WTC11 (cell line): ENCODE measurements at regions not wholly inside any gene's neighbourhood (a gene's known extent, or its start where the extent isn't known, plus 50 kb on each side); places are given as distances from the start of the nearest gene placed in this dataset.

Experiments used
- ATAC-seq: fragments of 200-7000 bp; cut with Tn5 transposase; 2 replicates; pipeline ENCODE4 v1.10.0; 2021; ENCODE audit warnings: mild to moderate bottlenecking, moderate library complexity
- CTCF ChIA-PET: fragments of 300-600 bp; sonication (Branson Sonifier 250); formaldehyde crosslinking; loops from one replicate; lab custom pipeline; 2021; ENCODE audit warnings: antibody characterized with exemption; lab: Charles Lee
- POLR2A ChIA-PET: fragments of 350-600 bp; sonication (Branson Sonifier 250); formaldehyde crosslinking; loops from one replicate; lab custom pipeline; 2021; ENCODE audit warnings: antibody characterized with exemption; lab: Charles Lee
- DNase-seq: peaks from one replicate; pipeline ENCODE4 v3.0.0; 2021; ENCODE audit warnings: low spot score
- H3K27ac Mint-ChIP-seq: 2 replicates; pipeline ENCODE4 v1.8.0; 2021; ENCODE audit warnings: mixed read lengths
- H3K27me3 Mint-ChIP-seq: 2 replicates; pipeline ENCODE4 v1.8.0; 2021; ENCODE audit warnings: low read depth, mild to moderate bottlenecking, moderate library complexity, mixed read lengths
- H3K36me3 Mint-ChIP-seq: 2 replicates; pipeline ENCODE4 v1.8.0; 2021; ENCODE audit warnings: mixed read lengths
- H3K4me1 Mint-ChIP-seq: 2 replicates; pipeline ENCODE4 v1.8.0; 2022; ENCODE audit warnings: mixed read lengths
- H3K4me3 Mint-ChIP-seq: 2 replicates; pipeline ENCODE4 v1.8.0; 2021; ENCODE audit warnings: mild to moderate bottlenecking, moderate library complexity, mixed read lengths
- H3K9me3 Mint-ChIP-seq: 2 replicates; pipeline ENCODE4 v1.8.0; 2021; ENCODE audit warnings: mixed read lengths
- ATF1 ChIP-seq: sonication (generic); formaldehyde crosslinking; IDR thresholded peaks from 2 replicates; pipeline ENCODE4 v1.8.1; 2023; ENCODE audit warnings: mild to moderate bottlenecking, moderate library complexity, missing genetic modification reagents
- ATF6 ChIP-seq: sonication (generic); formaldehyde crosslinking; IDR thresholded peaks from 2 replicates; pipeline ENCODE4 v1.8.1; 2023; ENCODE audit warnings: mild to moderate bottlenecking, missing genetic modification reagents
- CREB1 ChIP-seq: sonication (generic); formaldehyde crosslinking; IDR thresholded peaks from 2 replicates; pipeline ENCODE4 v1.8.0; 2023; ENCODE audit warnings: mild to moderate bottlenecking, missing genetic modification reagents
- CREM ChIP-seq: sonication (generic); formaldehyde crosslinking; IDR thresholded peaks from 2 replicates; pipeline ENCODE4 v1.8.1; 2022; ENCODE audit warnings: mild to moderate bottlenecking, missing genetic modification reagents, moderate library complexity
- FOXK1 ChIP-seq: sonication (generic); formaldehyde crosslinking; IDR thresholded peaks from 2 replicates; pipeline ENCODE4 v1.8.0; 2022; ENCODE audit warnings: mild to moderate bottlenecking, moderate library complexity, missing genetic modification reagents
- JAZF1 ChIP-seq: fragments of 250-450 bp; sonication (Bioruptor Pico); IDR thresholded peaks from 2 replicates; pipeline ENCODE4 v1.9.0; 2021; ENCODE audit warnings: moderate library complexity, mild to moderate bottlenecking, inconsistent platforms
- JUN ChIP-seq: sonication (generic); formaldehyde crosslinking; IDR thresholded peaks from 2 replicates; pipeline ENCODE4 v1.8.0; 2023; ENCODE audit warnings: mild to moderate bottlenecking, missing genetic modification reagents
- KAT7 ChIP-seq: sonication (generic); formaldehyde crosslinking; IDR thresholded peaks from 2 replicates; pipeline ENCODE4 v1.8.1; 2023; ENCODE audit warnings: missing genetic modification reagents, mild to moderate bottlenecking, borderline replicate concordance
- MAX ChIP-seq: sonication (generic); formaldehyde crosslinking; IDR thresholded peaks from 2 replicates; pipeline ENCODE4 v1.8.0; 2022; ENCODE audit warnings: mild to moderate bottlenecking, missing genetic modification reagents
- MYBL2 ChIP-seq: sonication (generic); formaldehyde crosslinking; IDR thresholded peaks from 2 replicates; pipeline ENCODE4 v1.8.1; 2023; ENCODE audit warnings: mild to moderate bottlenecking, moderate library complexity, missing genetic modification reagents
- OVOL2 ChIP-seq: fragments of 250-450 bp; sonication (Bioruptor Pico); IDR thresholded peaks from 2 replicates; pipeline ENCODE4 v1.9.0; 2021; ENCODE audit warnings: mild to moderate bottlenecking, borderline replicate concordance
- PRDM15 ChIP-seq: sonication (generic); formaldehyde crosslinking; IDR thresholded peaks from 2 replicates; pipeline ENCODE4 v1.8.0; 2022; ENCODE audit warnings: missing genetic modification reagents
- SMAD3 ChIP-seq: sonication (generic); formaldehyde crosslinking; IDR thresholded peaks from 2 replicates; pipeline ENCODE4 v1.8.0; 2022; ENCODE audit warnings: missing genetic modification reagents, mild to moderate bottlenecking, borderline replicate concordance
- SP1 ChIP-seq: sonication (generic); formaldehyde crosslinking; conservative IDR thresholded peaks from 2 replicates; pipeline ENCODE4 v1.8.1; 2022; ENCODE audit warnings: missing genetic modification reagents
- TEAD4 ChIP-seq: sonication (generic); formaldehyde crosslinking; IDR thresholded peaks from 2 replicates; pipeline ENCODE4 v1.8.0; 2022; ENCODE audit warnings: mild to moderate bottlenecking, missing genetic modification reagents
- ZBTB21 ChIP-seq: sonication (generic); formaldehyde crosslinking; IDR thresholded peaks from 2 replicates; pipeline ENCODE4 v1.8.1; 2023; ENCODE audit warnings: mild to moderate bottlenecking, missing genetic modification reagents, borderline replicate concordance
- ZNF121 ChIP-seq: sonication (generic); formaldehyde crosslinking; IDR thresholded peaks from 2 replicates; pipeline ENCODE4 v1.8.0; 2023; ENCODE audit warnings: missing genetic modification reagents
- ZNF219 ChIP-seq: sonication (generic); formaldehyde crosslinking; IDR thresholded peaks from 2 replicates; pipeline ENCODE4 v1.8.0; 2023; ENCODE audit warnings: missing genetic modification reagents, mild to moderate bottlenecking, borderline replicate concordance
- ZNF263 ChIP-seq: sonication (generic); formaldehyde crosslinking; IDR thresholded peaks from 2 replicates; pipeline ENCODE4 v1.8.1; 2022; ENCODE audit warnings: low read depth, mild to moderate bottlenecking, moderate library complexity, missing genetic modification reagents
- ZNF423 ChIP-seq: fragments of 250-450 bp; sonication (Bioruptor Pico); IDR thresholded peaks from 2 replicates; pipeline ENCODE4 v2.1.2; 2022; ENCODE audit warnings: mild to moderate bottlenecking, moderate library complexity
- ZNF671 ChIP-seq: fragments of 250-450 bp; sonication (Bioruptor Pico); IDR thresholded peaks from 2 replicates; pipeline ENCODE4 v1.8.0; 2021; ENCODE audit warnings: mild to moderate bottlenecking
- ZSCAN18 ChIP-seq: fragments of 250-450 bp; sonication (Bioruptor Pico); IDR thresholded peaks from 2 replicates; pipeline ENCODE4 v2.1.2; 2022; ENCODE audit warnings: mild to moderate bottlenecking, moderate library complexity
- TF ChIP-seq, protein P1 (sequence below): sonication (generic); formaldehyde crosslinking; IDR thresholded peaks from 2 replicates; pipeline ENCODE4 v1.8.0; 2022; ENCODE audit warnings: mild to moderate bottlenecking, missing genetic modification reagents
- TF ChIP-seq, protein P2 (sequence below): sonication (generic); formaldehyde crosslinking; IDR thresholded peaks from 2 replicates; pipeline ENCODE4 v1.8.1; 2022; ENCODE audit warnings: mild to moderate bottlenecking, moderate library complexity, missing genetic modification reagents
- TF ChIP-seq, protein P3 (sequence below): sonication (generic); formaldehyde crosslinking; IDR thresholded peaks from 2 replicates; pipeline ENCODE4 v1.8.0; 2022; ENCODE audit warnings: mild to moderate bottlenecking, missing genetic modification reagents
- TF ChIP-seq, protein P4 (sequence below): sonication (generic); formaldehyde crosslinking; IDR thresholded peaks from 2 replicates; pipeline ENCODE4 v1.8.0; 2023; ENCODE audit warnings: missing genetic modification reagents

DNA sequence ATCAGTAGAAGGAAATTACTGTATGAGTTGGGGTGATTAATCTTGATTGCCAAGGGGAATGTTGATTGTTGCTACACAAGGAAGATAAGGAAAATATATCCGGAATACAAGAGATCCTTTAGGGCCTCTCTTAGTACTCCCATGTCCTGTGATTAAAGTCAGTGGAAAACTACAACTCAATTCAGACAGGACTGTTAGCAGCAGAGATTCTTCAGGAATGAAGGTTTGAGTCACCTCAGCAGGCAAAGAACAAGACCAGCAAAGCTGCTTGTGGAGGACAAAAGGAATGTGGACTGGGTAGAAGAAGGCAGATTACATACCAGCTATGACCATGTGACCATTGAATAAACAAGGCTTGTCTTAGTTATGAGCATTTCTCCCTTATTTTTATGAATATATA is 478.2 kb downstream of the BUD13 start (continued):
- TF ChIP-seq, protein P1, sequence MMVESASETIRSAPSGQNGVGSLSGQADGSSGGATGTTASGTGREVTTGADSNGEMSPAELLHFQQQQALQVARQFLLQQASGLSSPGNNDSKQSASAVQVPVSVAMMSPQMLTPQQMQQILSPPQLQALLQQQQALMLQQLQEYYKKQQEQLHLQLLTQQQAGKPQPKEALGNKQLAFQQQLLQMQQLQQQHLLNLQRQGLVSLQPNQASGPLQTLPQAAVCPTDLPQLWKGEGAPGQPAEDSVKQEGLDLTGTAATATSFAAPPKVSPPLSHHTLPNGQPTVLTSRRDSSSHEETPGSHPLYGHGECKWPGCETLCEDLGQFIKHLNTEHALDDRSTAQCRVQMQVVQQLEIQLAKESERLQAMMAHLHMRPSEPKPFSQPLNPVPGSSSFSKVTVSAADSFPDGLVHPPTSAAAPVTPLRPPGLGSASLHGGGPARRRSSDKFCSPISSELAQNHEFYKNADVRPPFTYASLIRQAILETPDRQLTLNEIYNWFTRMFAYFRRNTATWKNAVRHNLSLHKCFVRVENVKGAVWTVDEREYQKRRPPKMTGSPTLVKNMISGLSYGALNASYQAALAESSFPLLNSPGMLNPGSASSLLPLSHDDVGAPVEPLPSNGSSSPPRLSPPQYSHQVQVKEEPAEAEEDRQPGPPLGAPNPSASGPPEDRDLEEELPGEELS (CRISPR knock-in tag): no peak
- no peak for TF ChIP-seq JUN (CRISPR knock-in tag)
- no peak for TF ChIP-seq ZNF671 (CRISPR knock-in tag)
- TF ChIP-seq MYBL2 (CRISPR knock-in tag): no peak
- TF ChIP-seq TEAD4: no peak
- TF ChIP-seq OVOL2: no peak
- no peak for TF ChIP-seq ATF1 (CRISPR knock-in tag)
- no peak for TF ChIP-seq FOXK1 (CRISPR knock-in tag)
- TF ChIP-seq, protein P2, sequence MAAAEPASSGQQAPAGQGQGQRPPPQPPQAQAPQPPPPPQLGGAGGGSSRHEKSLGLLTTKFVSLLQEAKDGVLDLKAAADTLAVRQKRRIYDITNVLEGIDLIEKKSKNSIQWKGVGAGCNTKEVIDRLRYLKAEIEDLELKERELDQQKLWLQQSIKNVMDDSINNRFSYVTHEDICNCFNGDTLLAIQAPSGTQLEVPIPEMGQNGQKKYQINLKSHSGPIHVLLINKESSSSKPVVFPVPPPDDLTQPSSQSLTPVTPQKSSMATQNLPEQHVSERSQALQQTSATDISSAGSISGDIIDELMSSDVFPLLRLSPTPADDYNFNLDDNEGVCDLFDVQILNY (CRISPR knock-in tag): no peak

- DNase-seq (no peak), ATAC-seq (no peak)
- ChIA-PET CTCF (no interaction called here), POLR2A (no interaction called here)
- H3K27me3 Mint-ChIP-seq: no peaks in the 10 kb centered on the region; the same call in 1 of the 2 replicates
- H3K36me3 Mint-ChIP-seq: peaks cover 22% of the 10 kb centered on the region
- no peaks in the 10 kb centered on the region for H3K4me1 Mint-ChIP-seq
- TF ChIP-seq CREM (CRISPR knock-in tag) (no peak), PRDM15 (CRISPR knock-in tag) (no peak), CREB1 (CRISPR knock-in tag) (no peak), SP1 (CRISPR knock-in tag) (no peak), KAT7 (no peak), ZNF263 (CRISPR knock-in tag) (no peak), ZNF121 (CRISPR knock-in tag) (no peak), ZSCAN18 (CRISPR knock-in tag) (no peak), SMAD3 (no peak), OVOL2 (no peak), MAX (CRISPR knock-in tag) (no peak), MYBL2 (CRISPR knock-in tag) (no peak), JAZF1 (no peak), ZNF423 (no peak), ATF6 (CRISPR knock-in tag) (no peak), ZBTB21 (CRISPR knock-in tag) (no peak), ZNF219 (CRISPR knock-in tag) (no peak)
- TF ChIP-seq, protein P3, sequence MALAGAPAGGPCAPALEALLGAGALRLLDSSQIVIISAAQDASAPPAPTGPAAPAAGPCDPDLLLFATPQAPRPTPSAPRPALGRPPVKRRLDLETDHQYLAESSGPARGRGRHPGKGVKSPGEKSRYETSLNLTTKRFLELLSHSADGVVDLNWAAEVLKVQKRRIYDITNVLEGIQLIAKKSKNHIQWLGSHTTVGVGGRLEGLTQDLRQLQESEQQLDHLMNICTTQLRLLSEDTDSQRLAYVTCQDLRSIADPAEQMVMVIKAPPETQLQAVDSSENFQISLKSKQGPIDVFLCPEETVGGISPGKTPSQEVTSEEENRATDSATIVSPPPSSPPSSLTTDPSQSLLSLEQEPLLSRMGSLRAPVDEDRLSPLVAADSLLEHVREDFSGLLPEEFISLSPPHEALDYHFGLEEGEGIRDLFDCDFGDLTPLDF (CRISPR knock-in tag): no peak
- TF ChIP-seq, protein P4, sequence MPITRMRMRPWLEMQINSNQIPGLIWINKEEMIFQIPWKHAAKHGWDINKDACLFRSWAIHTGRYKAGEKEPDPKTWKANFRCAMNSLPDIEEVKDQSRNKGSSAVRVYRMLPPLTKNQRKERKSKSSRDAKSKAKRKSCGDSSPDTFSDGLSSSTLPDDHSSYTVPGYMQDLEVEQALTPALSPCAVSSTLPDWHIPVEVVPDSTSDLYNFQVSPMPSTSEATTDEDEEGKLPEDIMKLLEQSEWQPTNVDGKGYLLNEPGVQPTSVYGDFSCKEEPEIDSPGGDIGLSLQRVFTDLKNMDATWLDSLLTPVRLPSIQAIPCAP (CRISPR knock-in tag): no peak
- TF ChIP-seq, all 79 proteins: peak for 0
- peaks cover 30% of the 10 kb centered on the region for H3K9me3 Mint-ChIP-seq
- H3K4me3 Mint-ChIP-seq: no peak overlapping the region
- H3K27ac Mint-ChIP-seq: no peak overlapping the region
These were observed 484.9 kb downstream of the BUD13 start for GRCh38 chr11:116287866-116288265.
